ENCODE measurements at regions not wholly inside any gene's neighbourhood (a gene's known extent, or its start where the extent isn't known, plus 50 kb on each side); places are given as distances from the start of the nearest gene placed in this dataset.

- DNase-seq (ENCODE audit: low read depth): no peak
Observed at GRCh38 chr22:44554411-44554810, 56.4 kb upstream of the RTL6 start.

DNA sequence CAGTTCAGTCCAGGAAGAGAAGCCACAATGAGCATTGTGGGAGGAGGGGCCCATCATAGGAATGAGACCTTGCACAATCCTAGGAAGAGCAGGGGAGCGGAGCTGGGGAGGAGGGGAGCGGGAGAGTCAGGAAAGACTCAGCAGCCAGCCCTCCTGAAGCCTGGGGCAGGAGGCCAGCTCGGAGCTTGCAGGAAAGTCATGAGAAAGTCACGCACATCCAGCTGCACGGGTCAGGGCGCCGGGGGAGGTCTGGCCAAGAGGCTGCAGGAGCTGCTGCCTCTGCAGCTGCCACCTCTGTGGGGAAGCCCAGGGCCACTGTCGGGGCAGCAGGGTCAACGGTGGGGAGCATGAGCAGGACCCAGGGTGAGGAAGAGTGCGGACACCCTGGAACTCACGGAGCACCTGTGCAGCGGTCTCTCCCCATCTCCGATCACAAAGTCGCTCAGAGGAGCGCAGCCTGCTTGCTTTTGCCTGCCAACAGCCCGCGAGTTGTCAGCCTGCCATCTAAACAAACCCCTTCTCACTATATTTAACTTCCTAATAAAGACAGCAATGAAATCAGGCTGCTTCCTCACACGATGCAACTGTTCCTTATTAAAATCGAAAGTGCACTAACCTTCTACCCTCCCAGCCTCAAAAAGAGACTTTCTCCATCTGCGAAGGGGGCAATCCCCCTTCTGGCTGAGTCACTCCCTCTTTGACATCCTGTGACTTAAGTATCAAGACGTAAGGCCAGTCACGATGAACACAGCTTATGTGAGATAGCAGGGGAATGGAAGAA lies 52.9 kb upstream of the RTL6 start:
- peak; percentile 75 for DNase-seq (ENCODE audit: low read depth)

DNA sequence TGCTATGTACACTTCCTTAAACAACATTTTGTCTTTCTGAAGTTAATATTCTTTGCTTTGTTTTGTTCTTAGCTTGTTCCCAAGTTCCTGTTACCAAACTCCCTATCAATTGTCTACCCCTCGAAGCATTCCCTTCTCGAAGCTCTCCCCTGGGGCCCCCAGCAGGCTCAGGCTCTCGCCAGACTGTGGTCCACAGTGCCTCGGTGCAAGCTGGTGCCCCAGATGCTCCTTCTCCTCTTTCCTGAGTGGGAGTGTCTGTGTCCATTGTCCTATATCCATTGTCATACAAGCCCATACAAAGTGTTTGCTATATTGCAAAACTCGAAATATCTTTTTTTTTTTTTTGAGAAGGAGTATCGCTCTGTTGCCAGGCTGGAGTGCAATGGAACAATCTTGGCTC lies 51.7 kb upstream of the RTL6 start:
- DNase-seq (ENCODE audit: low read depth): no peak

- DNase-seq (ENCODE audit: low read depth): no peak
Observed at GRCh38 chr22:44548981-44549380, 50.9 kb upstream of the RTL6 start.

Data from fibroblast of the conjunctiva (primary cell).